ENCODE measurements at regions not wholly inside any gene's neighbourhood (a gene's known extent, or its start where the extent isn't known, plus 50 kb on each side); places are given as distances from the start of the nearest gene placed in this dataset.

- no peak for TF ChIP-seq CTCF (conservative IDR thresholded peaks at IDR 0.05)
- Histone ChIP-seq H2AK5ac (ENCODE audit: insufficient read length, low read length) (no peak overlapping the region), H4K20me1 (ENCODE audit: control insufficient read depth, insufficient read depth, insufficient read length) (no peaks in the 10 kb centered on the region), H2BK12ac (ENCODE audit: insufficient read length, low read depth, low read length) (no peak overlapping the region), H2BK20ac (ENCODE audit: low read depth, low read length, poor library complexity, severe bottlenecking) (no peak overlapping the region), H4K5ac (ENCODE audit: insufficient read length, low read depth, low read length) (no peak overlapping the region), H2AFZ (ENCODE audit: low read length) (no peak overlapping the region), H2BK15ac (ENCODE audit: low read depth, low read length) (no peak overlapping the region), H3K4me1 (ENCODE audit: insufficient read depth, low read length) (no peaks in the 10 kb centered on the region), H3K9me3 (ENCODE audit: control insufficient read depth, low read depth, low read length) (no peaks in the 10 kb centered on the region), H3K18ac (ENCODE audit: insufficient read length, low read depth, low read length) (no peak overlapping the region), H4K91ac (ENCODE audit: insufficient read length, low read depth, low read length) (no peak overlapping the region), H2BK5ac (ENCODE audit: insufficient read length, low read length) (no peak overlapping the region), H3K9ac (ENCODE audit: extremely low read depth, insufficient read length, low read length) (no peak overlapping the region), H2BK120ac (ENCODE audit: low read depth, low read length, poor library complexity, severe bottlenecking) (no peak overlapping the region), H3T11ph (ENCODE audit: low read length) (no peak overlapping the region), H3K79me1 (ENCODE audit: insufficient read depth, low read depth, low read length, poor library complexity, severe bottlenecking) (no peaks in the 10 kb centered on the region), H3K79me2 (ENCODE audit: insufficient read depth, low read length) (no peaks in the 10 kb centered on the region), H4K8ac (replicated peaks; ENCODE audit: insufficient read length, low read depth, low read length) (no peak overlapping the region), H3K4me2 (ENCODE audit: insufficient read depth, insufficient read length, low read length) (no peak overlapping the region), H3K27ac (ENCODE audit: insufficient read length, low read depth, low read length) (no peak overlapping the region), H3K27me3 (ENCODE audit: insufficient read depth, low read length) (no peaks in the 10 kb centered on the region), H3K4ac (ENCODE audit: low read depth, low read length) (no peak overlapping the region), H3K23me2 (ENCODE audit: insufficient read length, low read depth, low read length, poor library complexity, severe bottlenecking) (no peaks in the 10 kb centered on the region), H3K14ac (ENCODE audit: insufficient read depth, low read length) (no peak overlapping the region), H3K56ac (ENCODE audit: insufficient read length, low read depth, low read length) (no peak overlapping the region), H3K23ac (ENCODE audit: insufficient read length, low read depth, low read length) (no peak overlapping the region)
- Mint-ChIP-seq H3K27me3 (ENCODE audit: low read depth) (no peaks in the 10 kb centered on the region; the same call in none of the 2 replicates), H3K27ac (no peak overlapping the region), H3K4me3 (no peak overlapping the region), H3K36me3 (ENCODE audit: insufficient read depth in 1 of 3, low read depth in 3 of 3) (no peaks in the 10 kb centered on the region), H3K4me1 (peaks cover 2 to 3% of the 10 kb centered on the region in 2 experiments; a peak in 2 of 4 replicates), H3K9me3 (peaks cover 0 to 4% of the 10 kb centered on the region in 2 experiments; a peak in 1 of 5 replicates)
- DNase-seq: no peak
- no CpG with 5 or more reads among the region's 1 CpG for WGBS (ENCODE audit: extremely low coverage, insufficient read length, low lambda C conversion rate)
Observed at GRCh38 chr1:25150985-25151495, 81.3 kb downstream of the SYF2 start.

Data from H9 (cell line).